HL-60 (cell line): ENCODE measurements at regions not wholly inside any gene's neighbourhood (a gene's known extent, or its start where the extent isn't known, plus 50 kb on each side); places are given as distances from the start of the nearest gene placed in this dataset.

Source experiments
- DNase-seq, 2 experiments: peaks; one replicate each; pipeline ENCODE4 v3.0.0-alpha.2; 2010 to 2020; ENCODE audit warnings: low read depth in 1 of 2, low spot score in 1 of 2
- H3K27ac ChIP-seq: fragments of 250-450 bp; sonication (Bioruptor Pico); replicated peaks from 2 replicates; pipeline ENCODE4 v1.5.1; 2020; ENCODE audit warnings: mild to moderate bottlenecking, moderate library complexity
- H3K27me3 ChIP-seq: fragments of 250-450 bp; sonication (Bioruptor Pico); 2 replicates; pipeline ENCODE4 v1.5.1; 2021; ENCODE audit warnings: mild to moderate bottlenecking, moderate library complexity; ENCODE audit not compliant: insufficient read depth, poor library complexity, severe bottlenecking
- H3K4me3 ChIP-seq: replicated peaks from 2 replicates; pipeline ENCODE4 v1.5.1; 2011; ENCODE audit warnings: mild to moderate bottlenecking, control low read depth, low read length; ENCODE audit not compliant: insufficient read depth
- GABPA ChIP-seq: IDR thresholded peaks from 2 replicates; pipeline ENCODE4 v1.6.1; 2012; ENCODE audit warnings: low read depth
- POLR2AphosphoS5 ChIP-seq: IDR thresholded peaks from 2 replicates; pipeline ENCODE4 v1.6.1; 2012; ENCODE audit warnings: low read depth
- SPI1 ChIP-seq: IDR thresholded peaks from 2 replicates; pipeline ENCODE4 v1.6.1; 2012; ENCODE audit warnings: low read depth, mild to moderate bottlenecking, borderline replicate concordance
- TF ChIP-seq, protein P1 (sequence below): IDR thresholded peaks from one replicate; pipeline ENCODE4 v1.5.1; 2011; ENCODE audit warnings: low read length, control low read depth, inconsistent platforms; ENCODE audit not compliant: insufficient read depth
- TF ChIP-seq, protein P2 (sequence below): IDR thresholded peaks from 2 replicates; pipeline ENCODE4 v1.6.1; 2012; ENCODE audit warnings: low read depth; ENCODE audit not compliant: insufficient replicate concordance

DNA sequence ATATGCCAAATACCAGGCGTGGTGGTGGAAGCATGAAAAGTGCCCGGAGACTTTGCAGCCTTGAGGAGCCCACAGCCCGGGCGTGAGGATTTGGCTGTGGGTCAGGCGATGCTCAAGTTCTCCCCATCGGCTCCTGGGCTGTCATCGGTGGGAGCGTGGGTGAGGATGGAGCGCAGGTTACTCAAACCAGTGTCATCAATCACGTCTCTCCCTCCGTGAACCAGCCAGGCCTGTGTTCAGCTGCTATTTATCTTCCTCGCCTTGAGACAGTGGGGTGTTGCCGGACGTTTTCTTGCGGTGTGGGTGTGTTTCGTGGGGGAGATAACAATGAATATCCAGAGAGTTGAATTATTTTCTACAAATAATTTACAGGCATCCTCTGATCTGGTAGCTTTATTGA, 317.6 kb downstream of the EIPR1 start:
- Histone ChIP-seq H3K27me3 (no peaks in the 10 kb centered on the region), H3K4me3 (no peak overlapping the region), H3K27ac (no peak overlapping the region)
- TF ChIP-seq GABPA (no peak), SPI1 (no peak), POLR2AphosphoS5 (no peak)
- TF ChIP-seq, protein P1, sequence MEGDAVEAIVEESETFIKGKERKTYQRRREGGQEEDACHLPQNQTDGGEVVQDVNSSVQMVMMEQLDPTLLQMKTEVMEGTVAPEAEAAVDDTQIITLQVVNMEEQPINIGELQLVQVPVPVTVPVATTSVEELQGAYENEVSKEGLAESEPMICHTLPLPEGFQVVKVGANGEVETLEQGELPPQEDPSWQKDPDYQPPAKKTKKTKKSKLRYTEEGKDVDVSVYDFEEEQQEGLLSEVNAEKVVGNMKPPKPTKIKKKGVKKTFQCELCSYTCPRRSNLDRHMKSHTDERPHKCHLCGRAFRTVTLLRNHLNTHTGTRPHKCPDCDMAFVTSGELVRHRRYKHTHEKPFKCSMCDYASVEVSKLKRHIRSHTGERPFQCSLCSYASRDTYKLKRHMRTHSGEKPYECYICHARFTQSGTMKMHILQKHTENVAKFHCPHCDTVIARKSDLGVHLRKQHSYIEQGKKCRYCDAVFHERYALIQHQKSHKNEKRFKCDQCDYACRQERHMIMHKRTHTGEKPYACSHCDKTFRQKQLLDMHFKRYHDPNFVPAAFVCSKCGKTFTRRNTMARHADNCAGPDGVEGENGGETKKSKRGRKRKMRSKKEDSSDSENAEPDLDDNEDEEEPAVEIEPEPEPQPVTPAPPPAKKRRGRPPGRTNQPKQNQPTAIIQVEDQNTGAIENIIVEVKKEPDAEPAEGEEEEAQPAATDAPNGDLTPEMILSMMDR: no peak
- TF ChIP-seq, protein P2, sequence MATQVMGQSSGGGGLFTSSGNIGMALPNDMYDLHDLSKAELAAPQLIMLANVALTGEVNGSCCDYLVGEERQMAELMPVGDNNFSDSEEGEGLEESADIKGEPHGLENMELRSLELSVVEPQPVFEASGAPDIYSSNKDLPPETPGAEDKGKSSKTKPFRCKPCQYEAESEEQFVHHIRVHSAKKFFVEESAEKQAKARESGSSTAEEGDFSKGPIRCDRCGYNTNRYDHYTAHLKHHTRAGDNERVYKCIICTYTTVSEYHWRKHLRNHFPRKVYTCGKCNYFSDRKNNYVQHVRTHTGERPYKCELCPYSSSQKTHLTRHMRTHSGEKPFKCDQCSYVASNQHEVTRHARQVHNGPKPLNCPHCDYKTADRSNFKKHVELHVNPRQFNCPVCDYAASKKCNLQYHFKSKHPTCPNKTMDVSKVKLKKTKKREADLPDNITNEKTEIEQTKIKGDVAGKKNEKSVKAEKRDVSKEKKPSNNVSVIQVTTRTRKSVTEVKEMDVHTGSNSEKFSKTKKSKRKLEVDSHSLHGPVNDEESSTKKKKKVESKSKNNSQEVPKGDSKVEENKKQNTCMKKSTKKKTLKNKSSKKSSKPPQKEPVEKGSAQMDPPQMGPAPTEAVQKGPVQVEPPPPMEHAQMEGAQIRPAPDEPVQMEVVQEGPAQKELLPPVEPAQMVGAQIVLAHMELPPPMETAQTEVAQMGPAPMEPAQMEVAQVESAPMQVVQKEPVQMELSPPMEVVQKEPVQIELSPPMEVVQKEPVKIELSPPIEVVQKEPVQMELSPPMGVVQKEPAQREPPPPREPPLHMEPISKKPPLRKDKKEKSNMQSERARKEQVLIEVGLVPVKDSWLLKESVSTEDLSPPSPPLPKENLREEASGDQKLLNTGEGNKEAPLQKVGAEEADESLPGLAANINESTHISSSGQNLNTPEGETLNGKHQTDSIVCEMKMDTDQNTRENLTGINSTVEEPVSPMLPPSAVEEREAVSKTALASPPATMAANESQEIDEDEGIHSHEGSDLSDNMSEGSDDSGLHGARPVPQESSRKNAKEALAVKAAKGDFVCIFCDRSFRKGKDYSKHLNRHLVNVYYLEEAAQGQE: no peak
- no peak for DNase-seq

DNA sequence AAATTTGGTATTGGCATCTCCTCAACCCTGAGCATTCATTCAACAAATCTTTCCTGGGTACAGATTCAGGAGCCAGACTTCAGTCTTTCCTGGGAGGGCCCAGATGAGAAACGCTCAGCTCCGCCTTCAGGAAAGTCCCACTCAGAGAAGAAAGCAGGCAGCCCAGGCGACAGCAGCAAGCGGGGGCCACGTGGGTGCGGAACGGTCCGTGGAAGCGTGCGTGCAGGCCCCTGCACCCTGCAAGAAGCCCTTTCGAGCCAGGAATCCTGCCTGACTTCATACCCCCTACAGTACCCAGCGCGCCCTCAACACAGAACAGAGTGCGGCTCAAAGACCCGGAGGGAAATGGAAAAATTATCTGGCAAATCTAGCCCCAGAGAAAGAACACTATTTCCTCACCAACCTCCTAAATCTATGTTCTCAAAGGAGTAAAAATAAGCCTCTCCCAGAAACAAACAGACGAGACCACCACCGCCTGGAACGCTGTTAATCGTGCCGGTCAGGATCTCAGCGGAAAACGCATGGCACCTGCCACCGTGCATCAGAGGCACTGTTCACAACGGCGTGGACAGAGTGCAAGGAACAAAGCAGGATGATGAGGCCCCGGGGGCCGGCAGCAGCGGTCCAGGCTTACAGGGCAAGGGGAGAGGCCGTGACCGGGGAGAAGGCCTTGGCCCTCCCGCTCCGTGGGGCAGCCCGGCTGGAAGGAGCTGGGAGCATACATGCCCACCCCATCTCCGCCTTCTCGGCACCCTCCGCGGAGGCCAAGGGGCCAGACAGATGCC, 318.3 kb downstream of the EIPR1 start:
- no peak overlapping the region for H3K27ac ChIP-seq
- no peak overlapping the region for H3K4me3 ChIP-seq
- DNase-seq: no peak
- H3K27me3 ChIP-seq: no peaks in the 10 kb centered on the region
- no peak for TF ChIP-seq SPI1
- no peak for TF ChIP-seq GABPA
- TF ChIP-seq, protein P2: no peak
- TF ChIP-seq, protein P1: no peak
- TF ChIP-seq POLR2AphosphoS5: no peak

DNA sequence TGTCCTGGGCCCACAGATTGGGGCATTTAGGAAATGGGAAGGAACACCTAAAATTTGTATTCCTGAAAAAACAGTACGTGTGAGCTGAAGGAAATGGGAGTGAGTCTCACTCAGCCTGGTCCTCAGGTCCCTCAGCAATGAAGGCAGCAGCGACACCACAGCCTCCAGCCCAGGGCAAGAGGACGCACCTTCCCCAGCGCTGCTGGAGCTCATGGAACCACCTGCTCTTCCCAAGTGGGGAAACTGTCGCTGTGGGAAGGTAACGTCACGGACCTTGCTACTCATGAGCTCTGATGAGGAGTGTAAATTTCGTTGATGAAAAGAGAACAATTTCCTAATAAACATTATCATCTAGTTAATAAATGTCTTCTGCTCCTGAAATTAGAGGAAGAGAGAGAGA, 323.6 kb downstream of the EIPR1 start:
- Histone ChIP-seq H3K4me3 (no peak overlapping the region), H3K27ac (no peak overlapping the region), H3K27me3 (no peaks in the 10 kb centered on the region)
- DNase-seq: no peak
- TF ChIP-seq, protein P1: no peak
- TF ChIP-seq, protein P2: no peak
- no peak for TF ChIP-seq SPI1
- TF ChIP-seq POLR2AphosphoS5: no peak
- no peak for TF ChIP-seq GABPA
